ENCODE measurements at regions not wholly inside any gene's neighbourhood (a gene's known extent, or its start where the extent isn't known, plus 50 kb on each side); places are given as distances from the start of the nearest gene placed in this dataset.

- TF ChIP-seq POLR2A (IDR thresholded peaks at IDR 0.05) = no peak
- TF ChIP-seq, protein P1, sequence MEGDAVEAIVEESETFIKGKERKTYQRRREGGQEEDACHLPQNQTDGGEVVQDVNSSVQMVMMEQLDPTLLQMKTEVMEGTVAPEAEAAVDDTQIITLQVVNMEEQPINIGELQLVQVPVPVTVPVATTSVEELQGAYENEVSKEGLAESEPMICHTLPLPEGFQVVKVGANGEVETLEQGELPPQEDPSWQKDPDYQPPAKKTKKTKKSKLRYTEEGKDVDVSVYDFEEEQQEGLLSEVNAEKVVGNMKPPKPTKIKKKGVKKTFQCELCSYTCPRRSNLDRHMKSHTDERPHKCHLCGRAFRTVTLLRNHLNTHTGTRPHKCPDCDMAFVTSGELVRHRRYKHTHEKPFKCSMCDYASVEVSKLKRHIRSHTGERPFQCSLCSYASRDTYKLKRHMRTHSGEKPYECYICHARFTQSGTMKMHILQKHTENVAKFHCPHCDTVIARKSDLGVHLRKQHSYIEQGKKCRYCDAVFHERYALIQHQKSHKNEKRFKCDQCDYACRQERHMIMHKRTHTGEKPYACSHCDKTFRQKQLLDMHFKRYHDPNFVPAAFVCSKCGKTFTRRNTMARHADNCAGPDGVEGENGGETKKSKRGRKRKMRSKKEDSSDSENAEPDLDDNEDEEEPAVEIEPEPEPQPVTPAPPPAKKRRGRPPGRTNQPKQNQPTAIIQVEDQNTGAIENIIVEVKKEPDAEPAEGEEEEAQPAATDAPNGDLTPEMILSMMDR (IDR thresholded peaks at IDR 0.05) = no peak
Observed at GRCh38 chr2:13091861-13092378, 375.2 kb downstream of the TRIB2 start.

All from testis (tissue), 2 donors.